KMS-11 (cell line): ENCODE measurements at regions not wholly inside any gene's neighbourhood (a gene's known extent, or its start where the extent isn't known, plus 50 kb on each side); places are given as distances from the start of the nearest gene placed in this dataset.

Source experiments
- H2AFZ ChIP-seq: fragments of 200-600 bp; sonication (generic); 2 replicates; pipeline ENCODE4 v1.6.1; 2016; ENCODE audit warnings: antibody characterized with exemption, mixed run types, low read depth
- H3K27ac ChIP-seq: fragments of 200-600 bp; sonication (generic); 2 replicates; pipeline ENCODE4 v1.6.1; 2016; ENCODE audit warnings: mild to moderate bottlenecking, mixed run types
- H3K27me3 ChIP-seq: fragments of 200-600 bp; sonication (generic); 2 replicates; pipeline ENCODE4 v1.6.1; 2017; ENCODE audit warnings: mild to moderate bottlenecking, low read depth, mixed run types, moderate library complexity; ENCODE audit not compliant: insufficient read depth
- H3K36me3 ChIP-seq: fragments of 200-600 bp; sonication (generic); 2 replicates; pipeline ENCODE4 v1.6.1; 2017; ENCODE audit warnings: mild to moderate bottlenecking, mixed run types; ENCODE audit not compliant: insufficient read depth
- H3K4me1 ChIP-seq: fragments of 200-600 bp; sonication (generic); 2 replicates; pipeline ENCODE4 v1.6.1; 2016; ENCODE audit warnings: mild to moderate bottlenecking, low read depth, mixed run types; ENCODE audit not compliant: poor library complexity, severe bottlenecking
- H3K4me2 ChIP-seq: fragments of 200-600 bp; sonication (generic); 2 replicates; pipeline ENCODE4 v1.7.0; 2016; ENCODE audit warnings: mild to moderate bottlenecking, mixed run types
- H3K4me3 ChIP-seq: fragments of 200-600 bp; sonication (generic); IDR thresholded peaks from 2 replicates; pipeline ENCODE4 v1.6.1; 2017; ENCODE audit warnings: low read depth, low read length, mixed read lengths; ENCODE audit not compliant: insufficient read depth
- H3K79me2 ChIP-seq: fragments of 200-600 bp; sonication (generic); 2 replicates; pipeline ENCODE4 v1.6.1; 2016; ENCODE audit warnings: low read depth, mixed run types; ENCODE audit not compliant: insufficient read depth
- H3K9ac ChIP-seq: fragments of 200-600 bp; sonication (generic); 2 replicates; pipeline ENCODE4 v1.6.1; 2016; ENCODE audit warnings: mild to moderate bottlenecking, mixed run types
- H4K20me1 ChIP-seq: fragments of 200-600 bp; sonication (generic); 2 replicates; pipeline ENCODE4 v1.6.1; 2016; ENCODE audit warnings: mild to moderate bottlenecking, mixed run types; ENCODE audit not compliant: insufficient read depth
- CTCF ChIP-seq: fragments of 200-600 bp; sonication (generic); conservative IDR thresholded peaks from 2 replicates; pipeline ENCODE4 v1.6.1; 2017; ENCODE audit warnings: low read depth, mild to moderate bottlenecking, antibody characterized with exemption, low read length, moderate library complexity, mixed read lengths

GRCh38 chr1:193766329-193766728 lies 579.9 kb upstream of the B3GALT2 start:
- H3K27me3 ChIP-seq = no peaks in the 10 kb centered on the region
- H3K27ac ChIP-seq = no peak overlapping the region
- H2AFZ ChIP-seq = no peak overlapping the region
- no peak overlapping the region for H3K4me2 ChIP-seq
- H3K79me2 ChIP-seq = no peaks in the 10 kb centered on the region
- H3K4me1 ChIP-seq = no peaks in the 10 kb centered on the region
- H3K36me3 ChIP-seq = no peaks in the 10 kb centered on the region
- TF ChIP-seq CTCF = no peak
- no peak overlapping the region for H3K4me3 ChIP-seq
- no peak overlapping the region for H3K9ac ChIP-seq
- H4K20me1 ChIP-seq = no peaks in the 10 kb centered on the region

GRCh38 chr1:193763266-193763665 lies 576.9 kb upstream of the B3GALT2 start:
- Histone ChIP-seq H3K4me3 (no peak overlapping the region), H4K20me1 (no peaks in the 10 kb centered on the region), H3K27me3 (no peaks in the 10 kb centered on the region), H3K79me2 (no peaks in the 10 kb centered on the region), H3K27ac (no peak overlapping the region), H3K36me3 (no peaks in the 10 kb centered on the region), H3K4me1 (no peaks in the 10 kb centered on the region), H3K4me2 (no peak overlapping the region), H2AFZ (no peak overlapping the region), H3K9ac (no peak overlapping the region)
- TF ChIP-seq CTCF = no peak

- Histone ChIP-seq H3K4me2 (no peak overlapping the region), H3K9ac (no peak overlapping the region), H3K4me3 (no peak overlapping the region), H3K27ac (no peak overlapping the region), H3K79me2 (no peaks in the 10 kb centered on the region), H3K36me3 (no peaks in the 10 kb centered on the region), H2AFZ (no peak overlapping the region), H3K4me1 (no peaks in the 10 kb centered on the region), H4K20me1 (no peaks in the 10 kb centered on the region), H3K27me3 (no peaks in the 10 kb centered on the region)
- no peak for TF ChIP-seq CTCF
Measured at GRCh38 chr1:193762236-193762635, 575.8 kb upstream of the B3GALT2 start.

DNA sequence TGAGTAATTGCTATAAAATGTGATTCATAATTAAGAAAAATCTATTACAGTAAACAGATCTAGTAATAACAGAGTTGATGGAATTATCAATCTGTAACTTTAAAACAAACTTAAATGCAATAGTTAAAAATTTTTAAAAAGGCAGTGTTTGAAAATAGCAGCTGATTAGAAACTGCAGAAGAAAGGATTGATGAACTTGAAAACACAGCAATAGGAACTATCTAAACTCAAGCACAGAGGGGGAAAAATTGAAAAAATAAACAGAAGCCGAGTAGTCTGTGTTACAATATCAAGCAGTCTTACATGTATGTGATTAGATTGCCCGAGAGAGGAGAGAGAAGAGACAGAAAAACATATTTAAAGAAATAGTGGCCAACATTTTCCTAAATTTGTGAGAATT lies 569.0 kb upstream of the B3GALT2 start:
- no peaks in the 10 kb centered on the region for H3K79me2 ChIP-seq
- no peak overlapping the region for H3K4me2 ChIP-seq
- H3K4me1 ChIP-seq = no peaks in the 10 kb centered on the region
- H2AFZ ChIP-seq = no peak overlapping the region
- no peak overlapping the region for H3K27ac ChIP-seq
- H3K27me3 ChIP-seq = no peaks in the 10 kb centered on the region
- no peak overlapping the region for H3K4me3 ChIP-seq
- H4K20me1 ChIP-seq = no peaks in the 10 kb centered on the region
- no peak overlapping the region for H3K9ac ChIP-seq
- H3K36me3 ChIP-seq = no peaks in the 10 kb centered on the region
- TF ChIP-seq CTCF = peak; percentile 25
